HEK293T (cell line): ENCODE measurements at regions not wholly inside any gene's neighbourhood (a gene's known extent, or its start where the extent isn't known, plus 50 kb on each side); places are given as distances from the start of the nearest gene placed in this dataset.

Experiments used
- CTCF ChIA-PET: fragments of 350-600 bp; formaldehyde crosslinking; extraction: SDS; loops from one replicate; lab custom pipeline; 2021; ENCODE audit warnings: antibody characterized with exemption, inconsistent platforms; lab: Yijun Ruan, JAX
- POLR2A ChIA-PET: fragments of 350-600 bp; formaldehyde crosslinking; extraction: SDS; loops from one replicate; lab custom pipeline; 2020; ENCODE audit warnings: antibody characterized with exemption, inconsistent platforms; lab: Yijun Ruan, JAX
- DNase-seq: peaks from one replicate; pipeline ENCODE4 v3.0.0; 2012; ENCODE audit warnings: mixed read lengths; ENCODE audit errors: extremely low spot score
- ARNT ChIP-seq: fragments of 450-650 bp; IDR thresholded peaks from 2 replicates; pipeline ENCODE4 v1.6.1; 2017; ENCODE audit warnings: mild to moderate bottlenecking
- BHLHE40 ChIP-seq: fragments of 450-650 bp; IDR thresholded peaks from 2 replicates; pipeline ENCODE4 v1.6.1; 2016; ENCODE audit warnings: mild to moderate bottlenecking, moderate library complexity, borderline replicate concordance
- CTBP1 ChIP-seq: fragments of 450-650 bp; IDR thresholded peaks from 2 replicates; pipeline ENCODE4 v1.6.1; 2016; ENCODE audit warnings: borderline replicate concordance
- ELF4 ChIP-seq: fragments of 450-650 bp; IDR thresholded peaks from 2 replicates; pipeline ENCODE4 v1.6.1; 2017; ENCODE audit warnings: antibody characterized with exemption
- FOXA1 ChIP-seq: fragments of 450-650 bp; IDR thresholded peaks from 2 replicates; pipeline ENCODE4 v1.6.1; 2016; ENCODE audit warnings: mild to moderate bottlenecking
- FOXK2 ChIP-seq: fragments of 450-650 bp; IDR thresholded peaks from 2 replicates; pipeline ENCODE4 v1.6.1; 2016; ENCODE audit warnings: mild to moderate bottlenecking
- FOXM1 ChIP-seq: fragments of 450-650 bp; IDR thresholded peaks from 2 replicates; pipeline ENCODE4 v1.6.1; 2017; ENCODE audit warnings: mild to moderate bottlenecking, borderline replicate concordance
- HDGF ChIP-seq: fragments of 450-650 bp; IDR thresholded peaks from 2 replicates; pipeline ENCODE4 v1.6.1; 2017; ENCODE audit warnings: antibody characterized with exemption, borderline replicate concordance
- L3MBTL2 ChIP-seq: fragments of 450-650 bp; conservative IDR thresholded peaks from 2 replicates; pipeline ENCODE4 v1.6.1; 2016; ENCODE audit warnings: mild to moderate bottlenecking
- LEF1 ChIP-seq: fragments of 450-650 bp; IDR thresholded peaks from 2 replicates; pipeline ENCODE4 v1.6.1; 2017; ENCODE audit warnings: mild to moderate bottlenecking, borderline replicate concordance
- NFRKB ChIP-seq: fragments of 450-650 bp; IDR thresholded peaks from 2 replicates; pipeline ENCODE4 v1.6.1; 2016; ENCODE audit warnings: mild to moderate bottlenecking, moderate library complexity
- SP1 ChIP-seq: fragments of 450-650 bp; IDR thresholded peaks from 2 replicates; pipeline ENCODE4 v1.6.1; 2017
- SUZ12 ChIP-seq: fragments of 450-650 bp; IDR thresholded peaks from 2 replicates; pipeline ENCODE4 v1.6.1; 2016; ENCODE audit warnings: mild to moderate bottlenecking
- TARDBP ChIP-seq: fragments of 450-650 bp; IDR thresholded peaks from 2 replicates; pipeline ENCODE4 v1.6.1; 2016
- ZNF384 ChIP-seq: fragments of 450-650 bp; IDR thresholded peaks from 2 replicates; pipeline ENCODE4 v1.6.1; 2016
- TF ChIP-seq, protein P1 (sequence below): fragments of 450-650 bp; IDR thresholded peaks from 2 replicates; pipeline ENCODE4 v1.6.1; 2016

DNA sequence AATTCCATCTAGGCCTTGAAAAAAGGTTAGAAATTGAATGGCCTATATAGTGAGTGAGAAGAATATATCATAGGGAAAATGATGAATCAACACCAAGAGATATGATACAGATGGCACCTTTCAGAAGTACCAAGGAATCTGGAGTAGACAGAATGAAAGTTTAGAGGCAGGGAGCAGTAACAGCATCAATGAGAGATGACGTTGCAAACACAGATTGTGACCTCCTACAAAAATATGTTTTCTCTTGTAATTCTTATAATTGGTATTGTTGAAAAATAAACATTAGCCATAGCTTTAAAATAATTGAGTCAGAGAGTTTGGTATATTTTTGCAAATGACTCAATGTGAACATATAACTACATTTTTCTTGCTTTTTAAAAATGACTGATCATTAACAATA lies 1223.1 kb upstream of the GJE1 start:
- ChIA-PET POLR2A (no interaction called here), CTCF (no interaction called here)
- DNase-seq, result no peak
- TF ChIP-seq NFRKB, result no peak
- no peak for TF ChIP-seq LEF1
- TF ChIP-seq ZNF384, result no peak
- no peak for TF ChIP-seq HDGF
- no peak for TF ChIP-seq SP1
- TF ChIP-seq SUZ12, result no peak
- no peak for TF ChIP-seq ARNT
- TF ChIP-seq ELF4, result no peak
- TF ChIP-seq CTBP1, result no peak
- TF ChIP-seq, protein P1, sequence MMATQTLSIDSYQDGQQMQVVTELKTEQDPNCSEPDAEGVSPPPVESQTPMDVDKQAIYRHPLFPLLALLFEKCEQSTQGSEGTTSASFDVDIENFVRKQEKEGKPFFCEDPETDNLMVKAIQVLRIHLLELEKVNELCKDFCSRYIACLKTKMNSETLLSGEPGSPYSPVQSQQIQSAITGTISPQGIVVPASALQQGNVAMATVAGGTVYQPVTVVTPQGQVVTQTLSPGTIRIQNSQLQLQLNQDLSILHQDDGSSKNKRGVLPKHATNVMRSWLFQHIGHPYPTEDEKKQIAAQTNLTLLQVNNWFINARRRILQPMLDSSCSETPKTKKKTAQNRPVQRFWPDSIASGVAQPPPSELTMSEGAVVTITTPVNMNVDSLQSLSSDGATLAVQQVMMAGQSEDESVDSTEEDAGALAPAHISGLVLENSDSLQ, result no peak
- no peak for TF ChIP-seq FOXA1
- TF ChIP-seq L3MBTL2, result no peak
- TF ChIP-seq FOXK2, result no peak
- TF ChIP-seq BHLHE40, result no peak
- TF ChIP-seq TARDBP, result no peak
- TF ChIP-seq FOXM1, result no peak

DNA sequence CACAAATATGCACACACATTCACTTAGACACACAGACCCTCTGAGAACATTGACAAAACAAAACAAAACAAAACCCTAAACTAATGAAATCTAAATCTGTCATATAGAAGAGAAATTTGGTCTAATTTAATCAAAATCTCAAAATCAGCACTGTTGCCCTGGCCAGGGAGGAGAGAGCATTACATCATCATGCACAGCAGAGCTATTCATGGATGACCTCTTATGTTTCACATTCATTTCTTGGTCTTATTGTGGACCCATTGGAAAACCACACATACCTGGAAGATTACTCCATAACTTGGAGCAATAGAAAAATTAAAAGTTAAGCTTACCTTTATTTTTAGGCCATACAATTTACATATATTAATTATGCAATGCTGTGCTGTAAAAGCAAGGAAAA lies 1223.6 kb upstream of the GJE1 start:
- ChIA-PET CTCF (no interaction called here), POLR2A (no interaction called here)
- no peak for TF ChIP-seq ELF4
- TF ChIP-seq, protein P1, result no peak
- no peak for TF ChIP-seq NFRKB
- TF ChIP-seq ZNF384, result no peak
- TF ChIP-seq HDGF, result no peak
- TF ChIP-seq FOXA1, result no peak
- TF ChIP-seq L3MBTL2, result no peak
- no peak for TF ChIP-seq TARDBP
- TF ChIP-seq SUZ12, result no peak
- no peak for TF ChIP-seq FOXM1
- no peak for TF ChIP-seq SP1
- no peak for TF ChIP-seq FOXK2
- no peak for TF ChIP-seq ARNT
- TF ChIP-seq LEF1, result no peak
- TF ChIP-seq BHLHE40, result no peak
- TF ChIP-seq CTBP1, result no peak
- DNase-seq, result no peak

DNA sequence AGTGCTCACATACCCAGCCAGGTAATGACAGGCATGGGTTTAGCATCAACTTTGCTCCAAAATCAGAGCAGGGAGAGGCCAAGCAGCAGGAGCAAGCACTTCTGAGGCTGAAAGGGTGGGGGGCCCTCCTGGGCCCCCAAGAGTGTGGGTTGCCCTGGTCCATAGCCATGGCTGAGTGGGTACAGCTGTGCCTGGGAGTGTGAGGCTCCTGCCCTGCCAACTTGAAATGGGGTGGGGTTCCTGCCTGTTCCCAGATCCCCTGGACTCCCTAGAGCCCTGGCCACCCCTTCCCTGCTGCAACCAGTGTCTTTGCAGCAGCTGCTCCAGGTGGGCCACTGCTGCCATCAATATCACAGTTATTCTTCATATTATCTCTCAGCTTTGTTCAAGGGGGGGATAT lies 1224.2 kb upstream of the GJE1 start:
- POLR2A ChIA-PET, result no interaction called here
- TF ChIP-seq SP1 (no peak), FOXK2 (no peak), SUZ12 (no peak), NFRKB (no peak), HDGF (no peak), ZNF384 (no peak), LEF1 (no peak), TARDBP (no peak), L3MBTL2 (no peak), FOXM1 (no peak), BHLHE40 (no peak), ARNT (no peak), FOXA1 (no peak), CTBP1 (no peak), ELF4 (no peak)
- TF ChIP-seq, protein P1, result no peak
- DNase-seq, result no peak
- CTCF ChIA-PET, result no interaction called here

DNA sequence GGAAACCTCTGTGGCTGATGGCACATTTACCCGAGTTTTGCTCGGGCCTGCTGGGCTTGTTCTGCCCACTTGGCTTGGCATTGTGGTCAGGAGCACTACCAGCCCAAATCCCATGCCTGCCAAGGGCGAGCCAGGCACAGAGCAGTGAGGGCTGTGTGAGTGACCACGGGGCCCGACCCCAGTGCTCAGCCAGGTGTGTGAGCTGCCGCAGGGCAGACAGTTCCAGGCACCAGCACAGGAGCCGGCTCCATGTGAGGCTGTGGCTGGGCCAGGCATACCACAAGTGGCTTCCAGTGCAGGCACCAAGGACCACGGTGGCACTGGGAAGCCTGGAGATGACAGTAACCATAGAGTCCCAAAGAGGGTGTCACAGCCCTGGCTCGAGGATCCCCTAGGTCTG lies 1225.5 kb upstream of the GJE1 start:
- DNase-seq, result no peak
- ChIA-PET CTCF (no interaction called here), POLR2A (no interaction called here)
- no peak for TF ChIP-seq L3MBTL2

DNA sequence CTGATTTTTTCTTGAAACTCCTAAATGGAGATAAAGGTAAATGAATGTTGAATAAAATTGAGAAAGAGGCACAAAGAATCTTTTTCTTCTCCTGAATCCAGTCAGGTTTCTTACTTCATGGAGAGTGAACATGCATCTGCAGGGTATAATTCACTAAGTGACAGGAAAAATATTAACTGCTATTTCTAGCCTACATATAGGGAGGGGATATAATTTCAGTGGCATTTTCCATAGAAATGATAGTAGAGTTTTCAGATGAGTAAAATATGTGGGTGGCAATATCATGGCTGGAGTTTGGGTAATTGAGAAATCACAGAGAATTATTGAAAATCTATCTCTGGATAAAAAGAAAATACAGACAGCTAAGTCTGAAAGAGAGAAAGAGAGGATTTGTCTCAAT lies 1227.0 kb upstream of the GJE1 start:
- DNase-seq, result no peak
- ChIA-PET CTCF (no interaction called here), POLR2A (no interaction called here)
- TF ChIP-seq SUZ12 (no peak), LEF1 (no peak), SP1 (no peak), ZNF384 (no peak), ELF4 (no peak), FOXA1 (no peak), CTBP1 (no peak), ARNT (no peak), FOXK2 (no peak), TARDBP (no peak)
- TF ChIP-seq, protein P1, result no peak

DNA sequence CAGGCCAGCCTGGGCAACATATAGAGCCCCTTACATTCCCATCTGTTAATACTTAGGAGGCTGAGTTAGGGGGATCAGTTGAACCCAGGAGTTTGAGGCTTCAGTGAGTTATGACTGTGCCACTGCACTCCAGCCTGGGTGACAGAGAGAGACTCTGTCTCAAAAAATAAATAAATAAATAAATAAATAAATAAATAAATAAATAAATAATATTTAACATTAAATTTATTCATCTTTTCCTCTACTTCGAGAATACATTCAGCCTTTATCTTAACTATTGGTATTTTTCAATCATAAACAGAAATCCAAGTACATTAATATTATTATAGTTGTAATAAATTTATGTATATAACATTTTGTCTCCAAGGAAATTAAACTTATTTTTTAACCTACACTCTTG lies 1227.7 kb upstream of the GJE1 start:
- TF ChIP-seq CTBP1 (no peak), LEF1 (no peak), ELF4 (no peak), SP1 (no peak), SUZ12 (no peak), HDGF (no peak), BHLHE40 (no peak), NFRKB (no peak), TARDBP (no peak), FOXA1 (no peak), FOXK2 (no peak)
- TF ChIP-seq, protein P1, result no peak
- ChIA-PET POLR2A (no interaction called here), CTCF (no interaction called here)

More for the DNA sequence above, 1227.7 kb upstream of the GJE1 start:
- DNase-seq, result no peak
